WERI-Rb-1 (cell line): ENCODE measurements at regions not wholly inside any gene's neighbourhood (a gene's known extent, or its start where the extent isn't known, plus 50 kb on each side); places are given as distances from the start of the nearest gene placed in this dataset.

Experiments used
- DNase-seq: peaks from one replicate; pipeline ENCODE4 v3.0.0-alpha.2; 2020
- H3K27ac ChIP-seq: fragments of 250-450 bp; sonication (Bioruptor Pico); 2 replicates; pipeline ENCODE4 v1.5.1; 2020; ENCODE audit warnings: mild to moderate bottlenecking, moderate library complexity
- H3K27me3 ChIP-seq: fragments of 250-450 bp; sonication (Bioruptor Pico); 2 replicates; pipeline ENCODE4 v1.5.1; 2021; ENCODE audit warnings: mild to moderate bottlenecking, low read depth, moderate library complexity; ENCODE audit not compliant: insufficient read depth, severe bottlenecking
- H3K36me3 ChIP-seq: fragments of 250-450 bp; sonication (Bioruptor Pico); 2 replicates; pipeline ENCODE4 v1.5.1; 2020; ENCODE audit warnings: mild to moderate bottlenecking, moderate library complexity
- H3K4me3 ChIP-seq: 2 replicates; pipeline ENCODE4 v1.5.1; 2011; ENCODE audit warnings: low read depth, mild to moderate bottlenecking, control low read depth, low read length
- H3K9me3 ChIP-seq: fragments of 250-450 bp; sonication (Bioruptor Pico); 2 replicates; pipeline ENCODE4 v1.5.1; 2021; ENCODE audit warnings: mild to moderate bottlenecking, moderate library complexity; ENCODE audit not compliant: severe bottlenecking
- CTCF ChIP-seq: IDR thresholded peaks from 2 replicates; pipeline ENCODE4 v1.5.1; 2011; ENCODE audit warnings: low read depth, mild to moderate bottlenecking, control low read depth, inconsistent platforms, low read length

- H3K9me3 ChIP-seq, result no peaks in the 10 kb centered on the region
- no peak overlapping the region for H3K4me3 ChIP-seq
- H3K27ac ChIP-seq, result no peak overlapping the region
- no peak for TF ChIP-seq CTCF
- DNase-seq, result no peak
- no peaks in the 10 kb centered on the region for H3K36me3 ChIP-seq
- no peaks in the 10 kb centered on the region for H3K27me3 ChIP-seq
These were observed 55.8 kb upstream of the RMDN2 start for GRCh38 chr2:37869304-37869703.

DNA sequence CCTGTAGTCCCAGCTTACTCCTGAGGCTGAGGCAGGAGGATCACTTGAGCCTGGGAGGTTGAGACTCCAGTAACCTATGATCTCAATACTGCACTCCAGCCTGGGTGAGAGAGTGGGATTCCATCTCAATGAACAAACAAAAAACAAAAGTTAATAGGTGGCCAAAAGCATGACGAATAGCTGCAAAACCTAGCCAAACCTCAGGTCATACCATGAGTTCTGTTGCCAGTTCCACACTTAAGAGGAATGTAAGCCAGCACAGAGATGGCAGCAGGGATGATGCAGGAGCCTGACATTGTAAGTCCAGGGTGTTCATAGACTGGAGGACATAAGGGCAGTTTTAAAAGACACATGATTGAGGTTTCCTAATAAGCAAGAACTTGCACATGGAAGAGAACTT lies 55.3 kb upstream of the RMDN2 start:
- Histone ChIP-seq H3K4me3 (no peak overlapping the region), H3K27me3 (no peaks in the 10 kb centered on the region), H3K36me3 (no peaks in the 10 kb centered on the region), H3K9me3 (no peaks in the 10 kb centered on the region), H3K27ac (no peak overlapping the region)
- TF ChIP-seq CTCF, result no peak
- no peak for DNase-seq

DNA sequence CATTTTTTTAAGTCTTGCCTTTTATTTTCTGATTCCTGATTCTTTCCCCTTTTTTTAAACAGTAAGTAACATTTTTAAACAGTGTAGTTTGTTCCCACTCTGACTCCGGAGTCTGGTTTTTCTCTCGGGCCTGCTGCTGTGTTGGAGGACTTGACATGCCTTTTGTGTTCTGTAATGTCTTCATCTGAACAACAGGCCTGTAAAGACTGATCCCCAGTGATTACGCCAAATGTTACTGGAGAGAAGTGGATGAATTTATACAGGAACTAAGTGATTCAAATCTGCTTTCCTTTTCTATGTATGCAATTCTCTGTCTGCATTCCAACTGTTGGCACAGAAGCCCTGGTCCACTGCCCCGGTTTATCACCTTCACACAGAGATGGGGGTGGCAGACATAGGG lies 54.3 kb upstream of the RMDN2 start:
- DNase-seq, result no peak
- H3K36me3 ChIP-seq, result no peaks in the 10 kb centered on the region
- H3K9me3 ChIP-seq, result no peaks in the 10 kb centered on the region
- H3K4me3 ChIP-seq, result no peak overlapping the region
- no peak for TF ChIP-seq CTCF
- no peak overlapping the region for H3K27ac ChIP-seq
- no peaks in the 10 kb centered on the region for H3K27me3 ChIP-seq

- Histone ChIP-seq H3K27ac (no peak overlapping the region), H3K27me3 (no peaks in the 10 kb centered on the region), H3K4me3 (no peak overlapping the region), H3K36me3 (no peaks in the 10 kb centered on the region), H3K9me3 (no peaks in the 10 kb centered on the region)
- TF ChIP-seq CTCF, result no peak
- DNase-seq, result no peak
These were observed 53.5 kb upstream of the RMDN2 start for GRCh38 chr2:37871456-37872191.

DNA sequence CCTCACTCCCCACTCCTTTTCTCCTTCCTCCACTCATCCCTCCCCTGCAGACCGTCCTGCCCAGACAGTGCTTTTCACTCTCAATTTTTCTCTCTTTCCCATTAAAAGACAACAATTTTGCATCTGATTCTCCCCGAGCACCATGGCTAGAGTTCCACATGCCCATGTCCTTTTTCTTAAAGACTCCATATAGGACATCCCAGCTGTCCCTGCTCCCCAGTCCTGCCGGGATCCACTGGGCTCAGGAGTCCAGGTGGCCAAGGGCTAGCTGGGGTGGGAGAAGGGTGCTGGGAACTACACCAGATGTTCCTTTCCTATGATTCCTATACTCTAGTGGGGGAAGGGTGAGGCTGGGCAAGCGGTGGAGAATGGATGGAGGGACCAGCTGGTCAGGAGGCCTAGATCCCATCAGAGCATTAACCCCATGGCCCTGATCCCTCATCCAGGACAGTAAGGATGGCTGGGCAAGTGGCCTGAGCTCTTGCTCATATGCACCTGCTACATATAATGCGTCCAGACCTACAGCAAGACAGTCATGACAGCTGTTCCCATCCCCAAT lies 52.8 kb upstream of the RMDN2 start:
- no peaks in the 10 kb centered on the region for H3K36me3 ChIP-seq
- peak; percentile 87 for DNase-seq
- H3K4me3 ChIP-seq, result no peak overlapping the region
- H3K27me3 ChIP-seq, result no peaks in the 10 kb centered on the region
- no peak for TF ChIP-seq CTCF
- no peak overlapping the region for H3K27ac ChIP-seq
- no peaks in the 10 kb centered on the region for H3K9me3 ChIP-seq

- H3K9me3 ChIP-seq, result no peaks in the 10 kb centered on the region
- TF ChIP-seq CTCF, result no peak
- no peaks in the 10 kb centered on the region for H3K27me3 ChIP-seq
- DNase-seq, result no peak
- H3K36me3 ChIP-seq, result no peaks in the 10 kb centered on the region
- no peak overlapping the region for H3K4me3 ChIP-seq
- no peak overlapping the region for H3K27ac ChIP-seq
These were observed 51.9 kb upstream of the RMDN2 start for GRCh38 chr2:37873229-37873628.
